ENCODE measurements at regions not wholly inside any gene's neighbourhood (a gene's known extent, or its start where the extent isn't known, plus 50 kb on each side); places are given as distances from the start of the nearest gene placed in this dataset.

DNA sequence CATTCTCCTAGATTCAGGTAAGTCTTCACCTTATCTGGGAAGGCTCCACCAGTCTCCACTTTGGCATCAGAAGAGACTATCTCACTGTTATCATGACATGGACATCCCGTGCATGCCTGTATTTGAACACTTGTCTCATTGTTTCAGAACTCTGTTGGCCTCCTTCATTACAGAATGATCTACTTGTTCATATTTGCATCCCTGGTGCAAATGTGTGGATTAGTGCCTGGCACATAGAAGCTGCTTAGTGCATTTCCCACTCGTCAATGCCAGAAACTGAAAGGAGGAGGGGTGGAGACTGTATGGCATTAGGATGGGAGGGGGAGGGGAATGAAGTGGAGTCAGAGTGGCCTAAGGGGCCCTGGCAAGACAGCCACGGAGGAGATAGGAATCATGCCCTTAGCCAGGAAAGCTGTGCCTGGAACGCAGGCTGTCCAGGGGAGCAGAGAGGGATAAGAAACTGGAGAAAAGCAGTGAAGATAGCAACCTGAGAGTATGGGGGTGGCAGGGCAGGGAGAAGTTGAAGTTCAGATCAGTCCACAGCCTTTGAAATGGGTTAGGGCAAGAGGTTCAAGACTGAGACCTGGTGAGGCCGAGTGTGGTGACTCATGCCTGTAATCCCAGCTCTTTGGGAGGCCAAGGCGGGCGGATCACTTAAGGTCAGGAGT is 53.8 kb upstream of the CAPRIN1 start:
- TF ChIP-seq POLR2A (IDR thresholded peaks at IDR 0.05; ENCODE audit: low read depth, low read length) (no peak), TAF1 (IDR thresholded peaks at IDR 0.05; ENCODE audit: borderline replicate concordance, low read depth, low read length) (no peak), POLR2AphosphoS5 (IDR thresholded peaks at IDR 0.05; ENCODE audit: low read depth, low read length) (no peak)

Data from GM12892 (cell line).